HPDE6-E6E7 (cell line): ENCODE measurements at regions not wholly inside any gene's neighbourhood (a gene's known extent, or its start where the extent isn't known, plus 50 kb on each side); places are given as distances from the start of the nearest gene placed in this dataset.
"Not testable (repeated sequence)": the region's sequence is repeated elsewhere in the genome, so short reads cannot be mapped to it uniquely, and the experiment has no call there.

ENCODE experiments used
- DNase-seq: peaks from one replicate; pipeline ENCODE4 v3.0.0; 2011; ENCODE audit warnings: missing footprints; ENCODE audit errors: extremely low spot score

- DNase-seq: not testable (repeated sequence)
Measured at GRCh38 chrX:85529141-85529540, 149.7 kb upstream of the POF1B start.

GRCh38 chrX:85517994-85518718, 138.7 kb upstream of the POF1B start:
- no peak for DNase-seq

DNA sequence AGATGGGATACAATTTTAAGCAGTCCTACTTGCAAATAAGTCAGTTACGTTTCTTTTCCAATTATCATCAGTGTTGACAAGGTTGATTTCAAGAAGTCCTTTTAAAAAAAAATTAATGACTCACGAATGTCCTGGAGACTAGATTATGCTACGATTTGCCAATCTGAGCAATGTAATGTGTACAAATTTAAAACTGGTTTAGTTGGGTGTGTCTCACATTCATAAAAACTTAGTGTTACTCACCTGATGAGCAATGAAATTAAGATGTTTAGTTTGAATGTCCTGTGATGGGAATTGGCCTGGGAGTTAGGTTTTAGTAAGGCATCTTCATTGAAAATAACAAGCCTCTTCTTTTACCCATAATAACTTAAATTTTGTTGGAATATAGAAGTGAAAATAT, 136.7 kb upstream of the POF1B start:
- peak; percentile 16 for DNase-seq

- DNase-seq: no peak
Measured at GRCh38 chrX:85506871-85507270, 127.4 kb upstream of the POF1B start.

GRCh38 chrX:85505801-85506200, 126.3 kb upstream of the POF1B start:
- no peak for DNase-seq

DNA sequence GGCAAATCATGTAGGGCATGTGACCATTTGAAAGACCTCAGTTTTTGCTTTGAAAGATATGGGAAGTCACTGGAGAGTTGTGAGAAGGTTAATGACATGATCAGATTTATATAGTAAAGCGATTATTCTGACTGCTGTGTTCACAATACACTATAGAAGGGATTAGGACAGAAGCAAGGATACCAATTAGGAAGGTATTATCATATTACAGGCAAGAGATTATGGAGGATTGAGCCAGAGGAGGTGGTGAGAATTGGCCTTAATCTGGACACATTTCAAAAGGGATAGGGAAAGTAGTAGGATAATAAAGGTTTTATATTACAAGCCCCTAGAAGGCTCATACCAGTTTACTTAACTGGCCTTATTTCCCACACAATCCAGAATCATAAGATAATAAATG, 124.9 kb upstream of the POF1B start:
- no peak for DNase-seq

GRCh38 chrX:85503258-85504158, 124.0 kb upstream of the POF1B start:
- peak; percentile 4 for DNase-seq

GRCh38 chrX:85501349-85501748, 121.9 kb upstream of the POF1B start:
- DNase-seq: no peak

GRCh38 chrX:85499400-85499799, 119.9 kb upstream of the POF1B start:
- no peak for DNase-seq

- DNase-seq: no peak
Measured at GRCh38 chrX:85493821-85494220, 114.4 kb upstream of the POF1B start.

- no peak for DNase-seq
Measured at GRCh38 chrX:85454295-85454694, 74.8 kb upstream of the POF1B start.

DNA sequence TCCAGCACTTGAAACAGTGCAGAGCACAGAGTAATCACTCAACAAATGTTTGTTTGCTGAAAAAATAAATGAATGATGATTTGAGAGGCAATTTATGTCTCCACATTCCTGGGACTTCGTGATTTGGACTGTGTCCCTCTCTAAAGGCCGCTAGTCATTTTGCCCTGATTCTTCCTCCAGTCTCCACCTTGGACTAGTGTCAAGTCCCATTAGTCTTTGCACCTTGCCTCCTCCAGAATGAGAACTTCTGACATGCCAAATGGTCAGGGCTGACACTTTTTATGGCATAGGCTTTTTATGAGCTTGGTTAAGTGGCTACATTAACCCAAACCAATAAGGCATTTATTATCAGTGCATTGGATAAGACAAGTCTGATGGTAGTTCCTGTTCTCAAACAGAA, 65.1 kb upstream of the POF1B start:
- DNase-seq: no peak
